ENCODE measurements at regions not wholly inside any gene's neighbourhood (a gene's known extent, or its start where the extent isn't known, plus 50 kb on each side); places are given as distances from the start of the nearest gene placed in this dataset.
"Not testable (repeated sequence)": the region's sequence is repeated elsewhere in the genome, so short reads cannot be mapped to it uniquely, and the experiment has no call there.

- H3K27me3 Mint-ChIP-seq (ENCODE audit: low read depth): no peaks in the 10 kb centered on the region
- no peak overlapping the region for H3K27ac Mint-ChIP-seq
- CTCF ChIA-PET: interaction anchor here (0.9 to 1.3 kb wide), 2 partner anchors 15 to 46 kb away, joined by 3 to 6 read pairs; no protein-coding TSS in a partner anchor
- H3K36me3 Mint-ChIP-seq (ENCODE audit: low read depth): peaks cover 16% of the 10 kb centered on the region
- H3K4me1 Mint-ChIP-seq (ENCODE audit: low read depth): no peaks in the 10 kb centered on the region
- DNase-seq: no peak
- H3K9me3 Mint-ChIP-seq (ENCODE audit: insufficient read depth): no peaks in the 10 kb centered on the region
- POLR2A ChIA-PET: no interaction called here
- ATAC-seq: no peak
- H3K4me3 Mint-ChIP-seq: no peak overlapping the region
Measured at GRCh38 chr7:130850956-130851355, 116.9 kb upstream of the KLF14 start.

GRCh38 chr7:130852867-130853266 is 118.9 kb upstream of the KLF14 start:
- ATAC-seq (no peak), DNase-seq (no peak)
- Mint-ChIP-seq H3K27ac (no peak overlapping the region), H3K4me1 (ENCODE audit: low read depth) (no peaks in the 10 kb centered on the region), H3K4me3 (no peak overlapping the region), H3K27me3 (ENCODE audit: low read depth) (no peaks in the 10 kb centered on the region), H3K9me3 (ENCODE audit: insufficient read depth) (peaks cover 15% of the 10 kb centered on the region), H3K36me3 (ENCODE audit: low read depth) (peaks cover 35% of the 10 kb centered on the region)
- POLR2A ChIA-PET: no interaction called here
- CTCF ChIA-PET: no interaction called here

- DNase-seq (no peak), ATAC-seq (no peak)
- Mint-ChIP-seq H3K36me3 (ENCODE audit: low read depth) (peaks cover 42% of the 10 kb centered on the region), H3K4me3 (no peak overlapping the region), H3K27ac (no peak overlapping the region), H3K9me3 (ENCODE audit: insufficient read depth) (peaks cover 23% of the 10 kb centered on the region), H3K27me3 (ENCODE audit: low read depth) (no peaks in the 10 kb centered on the region), H3K4me1 (ENCODE audit: low read depth) (no peaks in the 10 kb centered on the region)
- POLR2A ChIA-PET: no interaction called here
- CTCF ChIA-PET: no interaction called here
Measured at GRCh38 chr7:130853503-130854279, 119.7 kb upstream of the KLF14 start.

GRCh38 chr7:130854481-130854880 is 120.5 kb upstream of the KLF14 start:
- Mint-ChIP-seq H3K9me3 (ENCODE audit: insufficient read depth) (peaks cover 31% of the 10 kb centered on the region), H3K4me3 (no peak overlapping the region), H3K27me3 (ENCODE audit: low read depth) (no peaks in the 10 kb centered on the region), H3K4me1 (ENCODE audit: low read depth) (no peaks in the 10 kb centered on the region), H3K27ac (no peak overlapping the region), H3K36me3 (ENCODE audit: low read depth) (peaks cover 50% of the 10 kb centered on the region)
- ChIA-PET POLR2A (no interaction called here), CTCF (no interaction called here)
- no peak for DNase-seq
- ATAC-seq: no peak

- DNase-seq (no peak), ATAC-seq (no peak)
- Mint-ChIP-seq H3K4me1 (ENCODE audit: low read depth) (no peaks in the 10 kb centered on the region), H3K9me3 (ENCODE audit: insufficient read depth) (peaks cover 44% of the 10 kb centered on the region), H3K27me3 (ENCODE audit: low read depth) (no peaks in the 10 kb centered on the region), H3K4me3 (no peak overlapping the region), H3K27ac (no peak overlapping the region), H3K36me3 (ENCODE audit: low read depth) (peaks cover 74% of the 10 kb centered on the region)
- ChIA-PET POLR2A (no interaction called here), CTCF (interaction anchor here (0.8 kb wide), 1 partner anchor 10 kb away, joined by 3 read pairs; no protein-coding TSS in a partner anchor)
Measured at GRCh38 chr7:130856866-130857265, 122.9 kb upstream of the KLF14 start.

- CTCF ChIA-PET; POLR2A ChIA-PET; ATAC-seq; H3K27ac Mint-ChIP-seq; H3K4me1 Mint-ChIP-seq (ENCODE audit: low read depth); DNase-seq; H3K27me3 Mint-ChIP-seq (ENCODE audit: low read depth); H3K4me3 Mint-ChIP-seq: not testable (repeated sequence)
- H3K9me3 Mint-ChIP-seq (ENCODE audit: insufficient read depth): peaks cover 56% of the 10 kb centered on the region
- H3K36me3 Mint-ChIP-seq (ENCODE audit: low read depth): peaks cover 91% of the 10 kb centered on the region
Measured at GRCh38 chr7:130860832-130861231, 126.8 kb upstream of the KLF14 start.

- H3K27ac Mint-ChIP-seq: no peak overlapping the region
- ATAC-seq: no peak
Measured at GRCh38 chr7:130865408-130866236, 131.6 kb upstream of the KLF14 start.

GRCh38 chr7:130867039-130867438 is 133.0 kb upstream of the KLF14 start:
- DNase-seq: no peak
- peaks cover 65% of the 10 kb centered on the region for H3K36me3 Mint-ChIP-seq (ENCODE audit: low read depth)
- no peaks in the 10 kb centered on the region for H3K27me3 Mint-ChIP-seq (ENCODE audit: low read depth)
- ChIA-PET POLR2A (no interaction called here), CTCF (interaction anchor here (1.1 to 1.4 kb wide), 2 partner anchors 8 to 11 kb away, joined by 3 read pairs; no protein-coding TSS in a partner anchor)
- H3K4me3 Mint-ChIP-seq: no peak overlapping the region
- ATAC-seq: no peak
- no peak overlapping the region for H3K27ac Mint-ChIP-seq
- H3K4me1 Mint-ChIP-seq (ENCODE audit: low read depth): no peaks in the 10 kb centered on the region
- H3K9me3 Mint-ChIP-seq (ENCODE audit: insufficient read depth): peaks cover 11% of the 10 kb centered on the region

More at GRCh38 chr7:130865408-130866236, 131.6 kb upstream of the KLF14 start:
- H3K36me3 Mint-ChIP-seq (ENCODE audit: low read depth): peaks cover 77% of the 10 kb centered on the region
- DNase-seq: peak; percentile 48
- peaks cover 19% of the 10 kb centered on the region for H3K9me3 Mint-ChIP-seq (ENCODE audit: insufficient read depth)
- no peaks in the 10 kb centered on the region for H3K4me1 Mint-ChIP-seq (ENCODE audit: low read depth)
- CTCF ChIA-PET: interaction anchor here (0.7 to 1.4 kb wide), 3 partner anchors 9 to 14 kb away, joined by 3 read pairs; no protein-coding TSS in a partner anchor
- no peaks in the 10 kb centered on the region for H3K27me3 Mint-ChIP-seq (ENCODE audit: low read depth)
- no peak overlapping the region for H3K4me3 Mint-ChIP-seq
- POLR2A ChIA-PET: no interaction called here

- ChIA-PET POLR2A (no interaction called here), CTCF (interaction anchor here (1.1 kb wide), 1 partner anchor 11 kb away, joined by 3 read pairs; no protein-coding TSS in a partner anchor)
- ATAC-seq: no peak
- DNase-seq: no peak
- peaks cover 65% of the 10 kb centered on the region for H3K36me3 Mint-ChIP-seq (ENCODE audit: low read depth)
- H3K27ac Mint-ChIP-seq: no peak overlapping the region
- peaks cover 4% of the 10 kb centered on the region for H3K9me3 Mint-ChIP-seq (ENCODE audit: insufficient read depth)
- H3K4me3 Mint-ChIP-seq: no peak overlapping the region
- H3K4me1 Mint-ChIP-seq (ENCODE audit: low read depth): no peaks in the 10 kb centered on the region
- no peaks in the 10 kb centered on the region for H3K27me3 Mint-ChIP-seq (ENCODE audit: low read depth)
Measured at GRCh38 chr7:130867581-130868136, 133.7 kb upstream of the KLF14 start.

- CTCF ChIA-PET: no interaction called here
- no peak for ATAC-seq
- Mint-ChIP-seq H3K4me3 (no peak overlapping the region), H3K27me3 (ENCODE audit: low read depth) (no peaks in the 10 kb centered on the region), H3K4me1 (ENCODE audit: low read depth) (no peaks in the 10 kb centered on the region), H3K27ac (no peak overlapping the region), H3K9me3 (ENCODE audit: insufficient read depth) (no peaks in the 10 kb centered on the region), H3K36me3 (ENCODE audit: low read depth) (peaks cover 63% of the 10 kb centered on the region)
- no peak for DNase-seq
- POLR2A ChIA-PET: no interaction called here
Measured at GRCh38 chr7:130868139-130868538, 134.1 kb upstream of the KLF14 start.

- Mint-ChIP-seq H3K36me3 (ENCODE audit: low read depth) (peaks cover 65% of the 10 kb centered on the region), H3K4me1 (ENCODE audit: low read depth) (no peaks in the 10 kb centered on the region), H3K4me3 (no peak overlapping the region), H3K27me3 (ENCODE audit: low read depth) (no peaks in the 10 kb centered on the region), H3K27ac (no peak overlapping the region), H3K9me3 (ENCODE audit: insufficient read depth) (no peaks in the 10 kb centered on the region)
- ATAC-seq: no peak
- POLR2A ChIA-PET: no interaction called here
- CTCF ChIA-PET: interaction anchor here (0.9 to 3.3 kb wide), 2 partner anchors 27 to 170 kb away, joined by 3 to 10 read pairs; no protein-coding TSS in a partner anchor
- DNase-seq: no peak
Measured at GRCh38 chr7:130869918-130870317, 135.9 kb upstream of the KLF14 start.

GRCh38 chr7:130872341-130872740 is 138.3 kb upstream of the KLF14 start:
- ChIA-PET CTCF (interaction anchor here (0.8 to 3.3 kb wide), 4 partner anchors 14 to 168 kb away, joined by 3 to 10 read pairs (median 4); no protein-coding TSS in a partner anchor), POLR2A (no interaction called here)
- Mint-ChIP-seq H3K4me1 (ENCODE audit: low read depth) (peaks cover 6% of the 10 kb centered on the region), H3K36me3 (ENCODE audit: low read depth) (peaks cover 61% of the 10 kb centered on the region), H3K4me3 (no peak overlapping the region), H3K27ac (no peak overlapping the region), H3K9me3 (ENCODE audit: insufficient read depth) (no peaks in the 10 kb centered on the region), H3K27me3 (ENCODE audit: low read depth) (no peaks in the 10 kb centered on the region)
- ATAC-seq (no peak), DNase-seq (no peak)

All from activated CD8-positive, alpha-beta T cell treated with anti-CD3 and anti-CD28 coated beads, Interleukin-2, amount 10 ng/mL, durations not matched to agents 7 days and 5 days (primary cell).